MV-4-11 (cell line): ENCODE measurements at regions not wholly inside any gene's neighbourhood (a gene's known extent, or its start where the extent isn't known, plus 50 kb on each side); places are given as distances from the start of the nearest gene placed in this dataset.

Experiments used
- DNase-seq: peaks from one replicate; lab custom pipeline; 2025; lab: John Stamatoyannopoulos, UW

- DNase-seq, result no peak
Observed at GRCh38 chr5:167820101-167820990, 471.1 kb upstream of the WWC1 start.

- DNase-seq, result no peak
Observed at GRCh38 chr5:167821151-167821550, 470.3 kb upstream of the WWC1 start.

DNA sequence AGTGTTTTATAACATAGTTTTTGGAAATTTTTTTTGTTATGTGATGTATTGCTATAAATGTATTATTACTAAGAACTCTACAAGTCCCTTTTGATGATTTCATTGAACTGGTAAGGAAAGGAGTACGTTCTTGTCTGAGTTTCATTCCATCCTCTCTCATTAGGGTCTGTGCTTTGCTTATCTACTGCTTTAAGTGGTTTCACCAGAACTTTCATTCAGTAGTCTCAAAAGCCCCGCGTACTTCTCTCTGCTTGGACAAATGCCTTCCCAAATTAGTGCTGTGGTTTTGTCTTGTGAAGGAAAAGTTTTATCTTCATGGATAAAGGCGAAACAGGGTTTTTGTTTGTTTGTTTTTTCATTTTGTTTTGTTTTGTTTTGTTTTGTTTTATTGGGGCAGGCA, 469.8 kb upstream of the WWC1 start:
- DNase-seq, result no peak

GRCh38 chr5:167822241-167822640, 469.2 kb upstream of the WWC1 start:
- DNase-seq, result no peak

DNA sequence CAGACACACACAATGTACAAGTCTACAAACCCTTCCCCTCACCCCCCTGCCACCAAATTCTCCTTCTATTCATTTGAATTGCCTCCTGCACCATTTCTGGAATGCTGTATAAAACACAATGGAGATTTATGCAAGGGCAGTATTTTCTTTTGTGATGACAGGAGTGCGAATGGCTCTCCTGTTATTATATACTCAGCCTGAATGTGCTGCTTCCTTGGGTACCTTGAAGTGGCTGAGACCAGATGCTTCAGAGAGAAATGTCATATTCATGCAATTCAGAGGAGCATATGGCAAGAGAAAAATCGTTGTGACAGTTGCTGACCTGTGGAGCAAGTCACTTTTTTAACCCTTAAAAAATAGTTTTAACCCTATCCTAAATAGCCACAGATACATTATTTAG, 468.0 kb upstream of the WWC1 start:
- no peak for DNase-seq

DNA sequence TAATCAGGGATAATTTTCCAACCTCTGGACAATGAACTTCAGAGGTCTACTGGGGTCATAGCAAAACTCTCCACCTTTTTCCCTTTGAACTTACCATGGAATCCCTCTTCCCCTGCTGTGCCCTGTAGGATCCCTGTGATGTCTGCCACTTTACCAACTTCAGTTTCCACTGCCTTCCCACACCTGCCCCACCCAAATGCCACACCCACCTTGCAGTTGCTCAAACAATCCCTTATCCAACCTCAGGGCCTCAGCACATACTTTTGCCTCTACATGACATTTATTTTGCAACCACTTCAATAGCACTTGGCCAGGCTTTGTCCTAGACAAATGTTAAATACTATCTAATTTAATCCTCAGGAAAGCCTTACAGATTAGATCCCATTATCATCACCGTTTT, 463.7 kb upstream of the WWC1 start:
- DNase-seq, result no peak

DNA sequence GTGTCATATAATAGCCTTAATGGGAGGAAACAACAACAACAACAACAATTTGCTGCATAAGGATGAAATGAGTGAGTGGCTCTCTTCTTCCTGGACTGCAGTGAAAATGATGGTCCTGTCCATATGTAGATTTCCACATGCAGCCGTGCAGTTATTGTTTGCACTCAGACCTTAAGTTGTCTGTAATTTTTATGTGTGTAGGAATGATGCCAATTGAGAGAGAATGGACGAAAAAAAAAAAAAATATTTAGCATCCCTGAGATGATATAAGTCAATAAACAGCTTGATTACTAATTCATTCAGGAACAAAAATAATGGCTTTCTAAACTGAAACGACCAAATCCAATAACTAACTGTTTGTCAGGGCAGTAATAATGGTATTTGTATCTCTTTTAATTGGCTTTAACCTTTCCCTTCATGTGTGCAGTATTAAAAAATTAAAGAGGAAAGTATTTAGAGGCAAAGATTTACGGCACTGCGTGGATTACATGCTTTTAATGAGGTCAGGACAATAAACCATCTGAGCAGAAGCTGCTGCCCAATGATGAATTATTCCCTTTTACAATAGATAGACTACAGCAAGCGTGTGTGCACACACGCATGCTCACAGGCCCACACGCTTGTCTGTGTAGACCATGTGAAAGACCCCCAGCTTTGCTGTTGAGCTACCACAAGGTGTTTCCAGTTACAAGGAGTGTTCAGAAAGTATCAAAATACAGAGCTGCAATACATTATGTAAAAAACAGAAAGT, 459.5 kb upstream of the WWC1 start:
- no peak for DNase-seq

GRCh38 chr5:167832609-167833008, 458.8 kb upstream of the WWC1 start:
- DNase-seq, result no peak

- no peak for DNase-seq
Observed at GRCh38 chr5:167833456-167833855, 458.0 kb upstream of the WWC1 start.

- no peak for DNase-seq
Observed at GRCh38 chr5:167835146-167835545, 456.3 kb upstream of the WWC1 start.

- no peak for DNase-seq
Observed at GRCh38 chr5:167837127-167837526, 454.3 kb upstream of the WWC1 start.

DNA sequence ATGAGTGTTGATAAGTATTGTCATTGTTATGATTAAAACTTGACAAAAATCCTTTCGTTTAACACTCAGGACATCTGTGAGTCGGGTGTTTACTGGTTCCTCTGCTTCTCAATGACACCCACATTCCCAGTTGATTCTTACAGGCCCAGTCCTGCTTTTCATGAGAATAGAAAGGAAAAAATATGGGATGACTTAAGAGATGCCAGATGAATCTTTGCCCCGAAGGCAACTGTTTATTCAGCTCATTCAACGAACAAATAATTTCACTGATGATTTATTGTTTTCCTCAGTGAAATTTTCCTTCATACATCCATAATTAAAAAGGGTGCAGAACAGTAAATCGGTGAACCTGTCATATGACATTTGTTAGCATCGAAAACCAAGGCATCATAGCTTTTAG, 452.4 kb upstream of the WWC1 start:
- DNase-seq, result no peak

DNA sequence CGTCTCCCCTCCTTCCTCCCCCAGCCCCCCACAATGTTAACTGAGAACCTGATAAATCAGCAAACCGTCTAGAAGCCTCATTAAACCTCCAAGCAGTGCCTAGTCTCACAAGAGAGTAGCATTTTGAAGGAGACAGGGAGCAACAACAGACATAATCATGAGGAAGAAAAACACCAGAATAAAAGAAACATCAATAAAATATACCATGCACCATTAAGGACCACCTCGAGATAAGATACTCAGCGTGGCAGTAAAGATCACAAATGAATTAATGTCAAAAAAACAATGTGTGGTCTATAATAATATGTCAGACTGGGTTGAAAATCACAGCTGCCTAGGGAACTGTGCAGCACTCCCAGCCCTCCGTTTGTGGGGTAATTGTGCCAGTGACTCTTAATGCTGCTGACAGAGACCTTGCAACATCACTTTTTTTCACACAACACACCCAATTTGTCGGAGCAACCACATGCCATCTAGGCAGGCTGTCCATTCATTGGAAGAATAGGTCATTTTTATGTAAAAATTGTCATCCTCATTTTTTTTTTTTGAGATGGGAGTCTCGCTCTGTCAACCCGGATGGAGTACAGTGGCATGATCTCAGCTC, 450.8 kb upstream of the WWC1 start:
- no peak for DNase-seq

GRCh38 chr5:167843881-167844572, 447.4 kb upstream of the WWC1 start:
- DNase-seq, result no peak

DNA sequence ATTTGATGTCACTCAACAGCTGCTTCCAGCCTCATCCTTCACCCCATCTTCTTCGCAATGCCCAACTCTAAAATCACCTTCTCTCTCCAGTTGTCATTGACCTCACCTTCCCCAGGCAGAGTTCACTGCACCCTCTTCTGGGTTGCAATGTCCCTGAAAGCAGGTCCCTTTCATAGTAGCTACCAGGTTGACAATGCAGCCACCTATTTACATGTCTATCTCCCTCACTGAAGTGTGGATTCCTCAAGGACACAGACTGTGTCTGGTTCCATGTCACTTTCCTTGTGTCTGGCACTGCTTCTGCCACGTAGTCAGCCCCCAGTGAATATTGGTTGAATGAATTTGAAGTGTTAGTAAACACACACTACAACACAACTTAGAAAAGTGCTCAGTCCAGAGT, 445.5 kb upstream of the WWC1 start:
- DNase-seq, result no peak

DNA sequence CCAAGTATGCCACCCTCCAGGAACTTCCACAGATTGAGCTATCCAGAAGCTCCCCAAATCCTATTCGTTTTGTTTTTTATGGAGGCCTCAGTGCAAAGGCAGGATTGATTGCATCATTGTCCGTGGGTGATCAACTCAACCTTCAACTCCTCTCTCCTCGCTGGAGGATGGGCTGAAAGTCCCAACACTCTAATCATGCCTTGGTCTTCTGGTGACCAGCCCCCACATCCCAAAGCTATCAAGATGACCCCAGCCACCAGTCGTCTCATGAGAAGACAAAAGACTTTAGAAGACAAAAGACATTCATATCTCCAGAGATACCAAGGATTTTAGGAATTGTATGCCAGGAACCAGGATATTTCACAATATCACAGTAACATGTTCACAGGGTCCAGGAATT, 441.6 kb upstream of the WWC1 start:
- no peak for DNase-seq

DNA sequence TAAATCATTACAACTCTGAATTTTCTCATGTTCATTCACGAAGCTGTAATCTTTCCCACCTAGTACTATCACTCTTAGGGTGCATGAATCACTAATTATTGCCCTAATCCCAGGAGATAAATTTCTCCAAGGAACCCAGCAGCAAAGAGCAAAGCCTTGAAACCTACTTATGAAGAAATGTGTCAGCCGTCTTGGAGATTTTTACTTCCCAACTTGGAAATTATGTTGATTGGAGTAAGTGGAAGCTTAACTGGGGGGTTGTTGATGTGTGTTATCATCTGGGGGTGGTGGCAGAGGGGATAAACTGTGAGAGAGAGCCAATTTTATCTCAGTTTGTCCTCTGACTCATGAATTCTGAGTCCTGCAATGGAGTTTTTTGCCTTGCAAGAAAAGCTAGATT, 440.5 kb upstream of the WWC1 start:
- DNase-seq, result no peak

GRCh38 chr5:167851416-167851815, 440.0 kb upstream of the WWC1 start:
- DNase-seq, result no peak

DNA sequence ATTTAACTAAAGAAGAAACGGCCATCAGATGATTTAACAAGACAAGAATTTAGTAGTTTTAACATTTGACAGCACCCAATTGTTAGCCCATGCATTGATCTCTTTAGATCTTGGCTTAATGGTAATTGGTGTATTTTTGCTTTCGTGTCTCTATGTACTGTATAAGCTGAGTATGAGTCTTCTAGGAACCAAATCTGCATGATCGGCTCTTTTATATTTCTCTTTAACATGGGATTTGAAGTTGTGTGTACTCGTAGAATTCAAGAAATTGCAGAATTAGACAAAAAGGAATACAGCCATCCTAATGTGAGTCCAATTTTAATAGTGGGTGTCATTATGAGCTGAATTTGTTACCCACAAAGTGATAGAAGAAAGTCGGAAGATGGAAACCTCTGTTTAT, 438.9 kb upstream of the WWC1 start:
- no peak for DNase-seq

- DNase-seq, result no peak
Observed at GRCh38 chr5:167853421-167853820, 438.0 kb upstream of the WWC1 start.

DNA sequence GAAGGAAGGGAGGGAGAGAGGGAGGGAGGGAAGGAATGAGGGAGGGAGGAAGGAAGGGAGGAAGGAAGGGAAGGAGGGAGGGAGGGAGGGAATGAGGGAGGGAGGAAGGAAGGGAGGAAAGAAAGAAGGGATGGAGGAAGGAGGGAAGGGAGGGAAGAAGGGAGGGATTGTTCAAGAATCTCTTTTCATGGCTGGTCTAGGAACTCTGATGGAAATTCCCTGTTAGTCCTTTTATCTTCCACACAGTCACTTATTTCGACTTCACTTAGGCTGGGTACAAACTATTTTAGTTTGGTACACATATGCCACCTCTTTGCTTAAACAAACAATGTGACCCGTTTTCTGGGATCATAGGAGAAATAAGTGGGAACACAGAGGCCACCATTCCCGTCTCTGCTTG, 435.6 kb upstream of the WWC1 start:
- DNase-seq, result no peak

DNA sequence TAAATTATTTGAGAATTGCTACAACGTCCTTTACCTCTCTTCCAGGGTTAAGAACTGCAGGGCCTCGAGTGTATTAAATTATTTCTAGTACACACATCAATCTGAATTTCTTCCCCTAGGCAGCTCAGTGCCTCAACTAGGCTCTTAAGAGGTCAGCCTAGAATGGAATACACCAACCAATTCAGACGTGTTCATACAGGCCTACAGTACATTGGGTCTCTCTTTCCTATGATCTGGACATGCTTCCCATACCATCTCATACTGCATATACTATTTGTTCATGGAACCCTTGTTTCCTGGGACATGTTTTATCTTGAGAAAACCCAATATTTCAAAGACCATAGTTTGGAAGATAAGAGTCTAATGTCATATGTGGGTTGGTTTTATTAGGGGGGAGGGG, 434.1 kb upstream of the WWC1 start:
- DNase-seq, result no peak
